H1 (cell line): ENCODE measurements at regions not wholly inside any gene's neighbourhood (a gene's known extent, or its start where the extent isn't known, plus 50 kb on each side); places are given as distances from the start of the nearest gene placed in this dataset.
A peak's percentile ranks its signal among the peaks of the same experiment; 100 is the strongest.

Experiments
- CTCF ChIA-PET: fragments of 300-600 bp; sonication (Branson Sonifier 250); formaldehyde crosslinking; loops from one replicate; lab custom pipeline; 2021; ENCODE audit not compliant: partially characterized antibody; lab: Charles Lee
- POLR2A ChIA-PET: fragments of 300-600 bp; sonication (Branson Sonifier 250); formaldehyde crosslinking; loops from one replicate; lab custom pipeline; 2021; ENCODE audit warnings: inconsistent platforms; ENCODE audit not compliant: partially characterized antibody; lab: Charles Lee
- DNase-seq, 2 experiments: peaks; one replicate each; pipeline versions ENCODE4 v3.0.0 to v3.0.0-alpha.2; 2010 to 2022; ENCODE audit warnings: low spot score in 2 of 2, low read depth in 1 of 2, mixed read lengths in 1 of 2
- FAIRE-seq: peaks from 2 replicates; lab custom pipeline; 2011; peaks lifted over from hg19 to GRCh38; lab: Jason Lieb, UNC
- H2AFZ ChIP-seq: 2 replicates; pipeline ENCODE4 v1.8.1; 2012; ENCODE audit warnings: low read length, inconsistent platforms
- H2AK5ac ChIP-seq: 2 replicates; pipeline ENCODE4 v1.6.1; 2013; ENCODE audit warnings: low read depth, low read length
- H2BK120ac ChIP-seq: replicated peaks from 2 replicates; pipeline ENCODE3; 2013; ENCODE audit warnings: low read depth, low read length, inconsistent platforms
- H2BK12ac ChIP-seq: 2 replicates; pipeline ENCODE4 v1.6.1; 2013; ENCODE audit warnings: low read depth, low read length
- H2BK15ac ChIP-seq: 2 replicates; pipeline ENCODE4 v1.6.1; 2013; ENCODE audit warnings: low read length
- H2BK20ac ChIP-seq: 2 replicates; pipeline ENCODE4 v1.6.1; 2013; ENCODE audit warnings: low read length
- H2BK5ac ChIP-seq: 2 replicates; pipeline ENCODE4 v1.6.1; 2013; ENCODE audit warnings: low read depth, low read length
- H3K14ac ChIP-seq: 2 replicates; pipeline ENCODE4 v1.6.1; 2013; ENCODE audit warnings: inconsistent platforms; ENCODE audit not compliant: insufficient read length
- H3K18ac ChIP-seq: 2 replicates; pipeline ENCODE4 v1.6.1; 2013; ENCODE audit warnings: low read length; ENCODE audit errors: extremely low read depth
- H3K23ac ChIP-seq: 2 replicates; pipeline ENCODE4 v1.6.1; 2013; ENCODE audit warnings: inconsistent platforms; ENCODE audit not compliant: insufficient read length
- H3K23me2 ChIP-seq: 2 replicates; pipeline ENCODE4 v1.6.1; 2013; ENCODE audit warnings: low read depth, low read length
- H3K27ac ChIP-seq: 2 replicates; pipeline ENCODE4 v1.6.1; 2011; ENCODE audit warnings: low read depth, low read length, inconsistent platforms
- H3K27me3 ChIP-seq, 4 experiments: replicated peaks in 1 of 4; 1 replicate in 1 of 4; 2 replicates in 3 of 4; pipeline versions ENCODE4 v1.6.1 to v1.8.1; 2011 to 2013; ENCODE audit warnings: low read length in 3 of 4, mild to moderate bottlenecking in 3 of 4, inconsistent platforms in 2 of 4, mixed read lengths in 2 of 4, moderate library complexity in 1 of 4; ENCODE audit not compliant: control insufficient read depth in 3 of 4, insufficient read depth in 3 of 4; ENCODE audit errors: extremely low read depth in 1 of 4
- H3K36me3 ChIP-seq, 4 experiments: 2 replicates each; pipeline versions ENCODE4 v1.6.1 to v1.8.1; 2011 to 2013; ENCODE audit warnings: mild to moderate bottlenecking in 4 of 4, low read length in 3 of 4, moderate library complexity in 2 of 4, control low read depth in 1 of 4, inconsistent platforms in 1 of 4; ENCODE audit not compliant: insufficient read depth in 4 of 4, control insufficient read depth in 2 of 4
- H3K4ac ChIP-seq: replicated peaks from 2 replicates; pipeline ENCODE3; 2013; ENCODE audit warnings: low read length, low read depth, mixed read lengths, inconsistent platforms; ENCODE audit not compliant: insufficient read length
- H3K4me1 ChIP-seq, 4 experiments: replicated peaks in 1 of 4; 1 replicate in 1 of 4; 2 replicates in 3 of 4; pipeline versions ENCODE4 v1.6.1 to v1.8.1; 2011 to 2013; ENCODE audit warnings: low read length in 3 of 4, inconsistent platforms in 2 of 4, mixed read lengths in 1 of 4; ENCODE audit not compliant: insufficient read depth in 4 of 4, control insufficient read depth in 3 of 4
- H3K4me2 ChIP-seq, 2 experiments: 2 replicates each; pipeline versions ENCODE4 v1.6.1 to v1.8.1; 2011 to 2013; ENCODE audit warnings: low read depth in 2 of 2, low read length in 2 of 2, control low read depth in 1 of 2, inconsistent platforms in 1 of 2, mild to moderate bottlenecking in 1 of 2; ENCODE audit not compliant: insufficient read depth in 1 of 2
- H3K4me3 ChIP-seq, 4 experiments: fragments of 200-600, 300-600 bp in 1 of 4; sonication (generic), shearing (Covaris generic), sonication (Bioruptor Twin) in 1 of 4; 2 replicates each; pipeline versions ENCODE4 v1.5.1 to v1.8.1; 2011 to 2016; ENCODE audit warnings: low read length in 4 of 4, low read depth in 3 of 4, control low read depth in 2 of 4, inconsistent platforms in 2 of 4, mild to moderate bottlenecking in 2 of 4, mixed read lengths in 1 of 4, moderate library complexity in 1 of 4; ENCODE audit not compliant: insufficient read depth in 2 of 4; ENCODE audit errors: extremely low read depth in 1 of 4
- H3K56ac ChIP-seq: replicated peaks from 2 replicates; pipeline ENCODE3; 2013; ENCODE audit warnings: low read depth, mild to moderate bottlenecking, mixed read lengths, low read length, inconsistent platforms; ENCODE audit not compliant: insufficient read length
- H3K79me1 ChIP-seq: 2 replicates; pipeline ENCODE4 v1.6.1; 2013; ENCODE audit warnings: low read depth, low read length, control low read depth
- H3K79me2 ChIP-seq, 2 experiments: 2 replicates each; pipeline versions ENCODE4 v1.6.1 to v1.8.1; 2012 to 2013; ENCODE audit warnings: low read length in 2 of 2, mild to moderate bottlenecking in 2 of 2, inconsistent platforms in 1 of 2; ENCODE audit not compliant: insufficient read depth in 2 of 2, control insufficient read depth in 1 of 2
- H3K9ac ChIP-seq, 4 experiments: replicated peaks in 1 of 4; 1 replicate in 1 of 4; 2 replicates in 3 of 4; pipeline versions ENCODE4 v1.6.1 to v1.8.1; 2011 to 2013; ENCODE audit warnings: low read depth in 3 of 4, low read length in 3 of 4, control low read depth in 2 of 4, mild to moderate bottlenecking in 2 of 4, moderate library complexity in 2 of 4, inconsistent platforms in 1 of 4; ENCODE audit errors: extremely low read depth in 1 of 4
- H3K9me3 ChIP-seq, 2 experiments: 2 replicates each; pipeline versions ENCODE4 v1.6.1 to v1.8.1; 2012 to 2013; ENCODE audit warnings: mild to moderate bottlenecking in 2 of 2, moderate library complexity in 2 of 2, control low read depth in 1 of 2, inconsistent platforms in 1 of 2, low read depth in 1 of 2, low read length in 1 of 2, mixed read lengths in 1 of 2; ENCODE audit not compliant: insufficient read depth in 2 of 2
- H4K20me1 ChIP-seq, 2 experiments: replicated peaks in 1 of 2; 2 replicates each; pipeline versions ENCODE3 to v1.8.1; 2011 to 2013; ENCODE audit warnings: inconsistent platforms in 2 of 2, low read length in 2 of 2, mild to moderate bottlenecking in 1 of 2; ENCODE audit not compliant: insufficient read depth in 2 of 2, control insufficient read depth in 1 of 2
- H4K5ac ChIP-seq: 2 replicates; pipeline ENCODE4 v1.6.1; 2013; ENCODE audit warnings: low read length, low read depth, mixed read lengths, inconsistent platforms; ENCODE audit not compliant: insufficient read length
- H4K8ac ChIP-seq: 2 replicates; pipeline ENCODE4 v1.8.0; 2013; ENCODE audit warnings: mild to moderate bottlenecking, moderate library complexity, low read length, inconsistent platforms; ENCODE audit not compliant: insufficient read depth; ENCODE audit errors: extremely low read depth
- H4K91ac ChIP-seq: replicated peaks from 2 replicates; pipeline ENCODE3; 2013; ENCODE audit warnings: low read length, mixed read lengths, inconsistent platforms; ENCODE audit not compliant: insufficient read length
- BCL11A ChIP-seq, 2 experiments: IDR thresholded peaks; one replicate each; pipeline ENCODE4 v1.6.1; 2011; ENCODE audit warnings: low read depth in 2 of 2, low read length in 2 of 2, mild to moderate bottlenecking in 2 of 2
- CHD2 ChIP-seq: IDR thresholded peaks from 2 replicates; pipeline ENCODE4 v1.6.1; 2012; ENCODE audit warnings: low read length, improper control_type of control experiment
- CREB1 ChIP-seq: IDR thresholded peaks from 2 replicates; pipeline ENCODE4 v1.6.1; 2012; ENCODE audit warnings: inconsistent platforms
- E2F6 ChIP-seq: IDR thresholded peaks from 2 replicates; pipeline ENCODE4 v1.6.1; 2012; ENCODE audit warnings: inconsistent platforms
- EP300 ChIP-seq, 2 experiments: IDR thresholded peaks; 1 replicate in 1 of 2; 2 replicates in 1 of 2; pipeline ENCODE4 v1.6.1; 2011 to 2012; ENCODE audit warnings: low read depth in 2 of 2, low read length in 2 of 2, mild to moderate bottlenecking in 2 of 2, borderline replicate concordance in 1 of 2, inconsistent platforms in 1 of 2, moderate library complexity in 1 of 2
- JUN ChIP-seq: IDR thresholded peaks from 2 replicates; pipeline ENCODE4 v1.6.1; 2011; ENCODE audit warnings: low read depth, mild to moderate bottlenecking, improper control_type of control experiment, low read length
- JUND ChIP-seq: IDR thresholded peaks from 2 replicates; pipeline ENCODE4 v1.6.1; 2011; ENCODE audit warnings: mild to moderate bottlenecking, improper control_type of control experiment, low read length
- POU5F1 ChIP-seq: IDR thresholded peaks from 2 replicates; pipeline ENCODE4 v1.6.1; 2011; ENCODE audit warnings: low read depth, mild to moderate bottlenecking, low read length, moderate library complexity
- RFX5 ChIP-seq: IDR thresholded peaks from 2 replicates; pipeline ENCODE4 v1.6.1; 2011; ENCODE audit warnings: low read depth, low read length, improper control_type of control experiment, borderline replicate concordance
- SP4 ChIP-seq: IDR thresholded peaks from 2 replicates; pipeline ENCODE4 v1.6.1; 2012; ENCODE audit warnings: low read length, inconsistent platforms
- WGBS, 2 experiments: shearing (Covaris generic) in 1 of 2; methylation state at CpG; one replicate each; pipeline versions ENCODE4 v1.1.6 to v1.1.7; 2013 to 2015; ENCODE audit warnings: low lambda C conversion rate in 2 of 2, mixed read lengths in 2 of 2, inconsistent platforms in 1 of 2, low coverage in 1 of 2, missing lambda C conversion rate in 1 of 2; ENCODE audit not compliant: insufficient replicate concordance in 2 of 2, insufficient coverage in 1 of 2, insufficient read length in 1 of 2; ENCODE audit errors: extremely low coverage in 1 of 2, missing lambda C conversion rate in 1 of 2; 5-methylcytosine and 5-hydroxymethylcytosine counted together
- TF ChIP-seq, protein P1 (sequence below): IDR thresholded peaks from 2 replicates; pipeline ENCODE4 v1.6.1; 2012; ENCODE audit warnings: low read length, inconsistent platforms

- FAIRE-seq (no peak), DNase-seq (no peak)
- no peak overlapping the region for H3K9ac ChIP-seq
- no peaks in the 10 kb centered on the region for H3K9me3 ChIP-seq
- H3K79me1 ChIP-seq, result no peaks in the 10 kb centered on the region
- H3K79me2 ChIP-seq, result no peaks in the 10 kb centered on the region
- H3K4me2 ChIP-seq, result peak overlapping the region; percentile 22 to 27; a peak in 3 of 4 replicates
- H2AFZ ChIP-seq, result no peak overlapping the region
- peak overlapping the region; percentile 63 for H2BK120ac ChIP-seq
- no peaks in the 10 kb centered on the region for H4K20me1 ChIP-seq
- no peak overlapping the region for H3K4me3 ChIP-seq
- H3K27ac ChIP-seq, result no peak overlapping the region; the same call in 1 of the 2 replicates
- H2BK15ac ChIP-seq, result no peak overlapping the region
- H3K23me2 ChIP-seq, result no peaks in the 10 kb centered on the region
- peaks cover 0 to 3% (median 0%) of the 10 kb centered on the region in 4 experiments; a peak in 2 of 7 replicates for H3K27me3 ChIP-seq
- no peak overlapping the region for H3K23ac ChIP-seq
- H4K8ac ChIP-seq, result no peak overlapping the region
- H2BK5ac ChIP-seq, result peak overlapping the region; percentile 71; the same call in 1 of the 2 replicates
- whole genome bisulfite sequencing, 2 experiments, result 34% methylated on average over 2 of the region's 2 CpGs; no CpG with 5 or more reads in 1 of the 2 experiments
- CTCF ChIA-PET, result interaction anchor here (1.1 kb wide), 3 partner anchors 20 to 99 kb away, joined by 3 to 4 read pairs (median 3); no protein-coding TSS in a partner anchor
- H3K18ac ChIP-seq, result no peak overlapping the region
- peak overlapping the region; percentile 97 for H2BK20ac ChIP-seq
- H3K4me1 ChIP-seq, result peaks cover 2 to 36% (median 32%) of the 10 kb centered on the region in 4 experiments
- no peak overlapping the region for H3K4ac ChIP-seq
- H3K14ac ChIP-seq, result no peak overlapping the region
- H2BK12ac ChIP-seq, result peak overlapping the region; percentile 94; the same call in 1 of the 2 replicates
- POLR2A ChIA-PET, result no interaction called here
- H3K56ac ChIP-seq, result no peak overlapping the region
- peak overlapping the region; percentile 76; the same call in 1 of the 2 replicates for H2AK5ac ChIP-seq
- peak overlapping the region; percentile 16 for H4K91ac ChIP-seq
- H3K36me3 ChIP-seq, result no peaks in the 10 kb centered on the region
- no peak overlapping the region for H4K5ac ChIP-seq
- TF ChIP-seq POU5F1, result peak; percentile 66; the same call in 1 of the 2 replicates
- no peak for TF ChIP-seq RFX5
- peak; percentile 53 for TF ChIP-seq CREB1
- TF ChIP-seq JUND, result peak; percentile 51; the same call in 1 of the 2 replicates
- peak in 1 of 2 experiments; percentile 33; a peak in 1 of 3 replicates for TF ChIP-seq EP300 (IDR thresholded peaks at IDR 0.05; ENCODE audit: borderline replicate concordance in 1 of 2, low read depth in 2 of 2, low read length in 2 of 2)
- TF ChIP-seq, protein P1, sequence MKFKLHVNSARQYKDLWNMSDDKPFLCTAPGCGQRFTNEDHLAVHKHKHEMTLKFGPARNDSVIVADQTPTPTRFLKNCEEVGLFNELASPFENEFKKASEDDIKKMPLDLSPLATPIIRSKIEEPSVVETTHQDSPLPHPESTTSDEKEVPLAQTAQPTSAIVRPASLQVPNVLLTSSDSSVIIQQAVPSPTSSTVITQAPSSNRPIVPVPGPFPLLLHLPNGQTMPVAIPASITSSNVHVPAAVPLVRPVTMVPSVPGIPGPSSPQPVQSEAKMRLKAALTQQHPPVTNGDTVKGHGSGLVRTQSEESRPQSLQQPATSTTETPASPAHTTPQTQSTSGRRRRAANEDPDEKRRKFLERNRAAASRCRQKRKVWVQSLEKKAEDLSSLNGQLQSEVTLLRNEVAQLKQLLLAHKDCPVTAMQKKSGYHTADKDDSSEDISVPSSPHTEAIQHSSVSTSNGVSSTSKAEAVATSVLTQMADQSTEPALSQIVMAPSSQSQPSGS, result peak; percentile 59; the same call in 1 of the 2 replicates
- no peak for TF ChIP-seq E2F6
- no peak for TF ChIP-seq BCL11A (IDR thresholded peaks at IDR 0.05; ENCODE audit: low read depth in 2 of 2, low read length in 2 of 2)
- TF ChIP-seq SP4, result no peak
- no peak for TF ChIP-seq CHD2
- 0 out of 2 replicates have a peak, but pooled peaks have one; percentile 29 for TF ChIP-seq JUN
These were observed 133.9 kb downstream of the TBX5 start for GRCh38 chr12:114272071-114272470.
